ENCODE measurements at regions not wholly inside any gene's neighbourhood (a gene's known extent, or its start where the extent isn't known, plus 50 kb on each side); places are given as distances from the start of the nearest gene placed in this dataset.
"Not testable (repeated sequence)": the region's sequence is repeated elsewhere in the genome, so short reads cannot be mapped to it uniquely, and the experiment has no call there.

DNA sequence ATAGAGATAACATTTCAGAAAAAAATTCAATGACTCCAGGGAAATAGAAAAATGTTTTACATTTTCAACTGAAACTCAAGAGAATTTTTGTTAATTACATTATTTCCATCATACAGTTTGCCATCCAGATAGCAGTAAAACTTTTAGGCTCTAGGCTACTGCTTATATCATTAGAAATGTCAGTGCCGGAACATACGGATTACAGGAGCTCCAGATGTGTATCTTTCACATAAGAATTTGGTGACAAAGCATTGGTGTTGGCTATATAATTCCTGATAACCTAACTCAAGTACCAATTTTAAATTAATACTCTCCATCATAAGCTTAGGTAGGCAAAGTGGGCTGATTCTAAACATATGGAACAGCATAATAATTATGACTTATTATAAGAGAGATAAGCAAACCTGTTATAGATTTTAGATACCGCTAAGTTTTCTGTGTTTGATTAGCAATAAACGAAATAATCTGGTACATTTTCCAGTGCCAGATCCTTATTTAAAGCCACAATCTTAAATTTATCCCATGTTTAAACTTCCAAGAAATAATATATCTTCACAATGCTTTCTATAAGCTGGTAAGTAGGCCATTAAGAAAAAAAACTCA lies 637.9 kb downstream of the NXPH1 start:
- no peaks in the 10 kb centered on the region for H3K4me1 ChIP-seq (ENCODE audit: low read depth)
- no peak for DNase-seq
- ATAC-seq = no peak
- intact Hi-C loops (cut with DNase I, micrococcal nuclease) = no loop called here
- TF ChIP-seq, protein P1, sequence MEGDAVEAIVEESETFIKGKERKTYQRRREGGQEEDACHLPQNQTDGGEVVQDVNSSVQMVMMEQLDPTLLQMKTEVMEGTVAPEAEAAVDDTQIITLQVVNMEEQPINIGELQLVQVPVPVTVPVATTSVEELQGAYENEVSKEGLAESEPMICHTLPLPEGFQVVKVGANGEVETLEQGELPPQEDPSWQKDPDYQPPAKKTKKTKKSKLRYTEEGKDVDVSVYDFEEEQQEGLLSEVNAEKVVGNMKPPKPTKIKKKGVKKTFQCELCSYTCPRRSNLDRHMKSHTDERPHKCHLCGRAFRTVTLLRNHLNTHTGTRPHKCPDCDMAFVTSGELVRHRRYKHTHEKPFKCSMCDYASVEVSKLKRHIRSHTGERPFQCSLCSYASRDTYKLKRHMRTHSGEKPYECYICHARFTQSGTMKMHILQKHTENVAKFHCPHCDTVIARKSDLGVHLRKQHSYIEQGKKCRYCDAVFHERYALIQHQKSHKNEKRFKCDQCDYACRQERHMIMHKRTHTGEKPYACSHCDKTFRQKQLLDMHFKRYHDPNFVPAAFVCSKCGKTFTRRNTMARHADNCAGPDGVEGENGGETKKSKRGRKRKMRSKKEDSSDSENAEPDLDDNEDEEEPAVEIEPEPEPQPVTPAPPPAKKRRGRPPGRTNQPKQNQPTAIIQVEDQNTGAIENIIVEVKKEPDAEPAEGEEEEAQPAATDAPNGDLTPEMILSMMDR (IDR thresholded peaks at IDR 0.05) = no peak
- H3K36me3 ChIP-seq (ENCODE audit: low read depth) = no peaks in the 10 kb centered on the region
- H3K4me3 ChIP-seq = no peak overlapping the region
- H3K9me3 ChIP-seq = peaks cover 49% of the 10 kb centered on the region

DNA sequence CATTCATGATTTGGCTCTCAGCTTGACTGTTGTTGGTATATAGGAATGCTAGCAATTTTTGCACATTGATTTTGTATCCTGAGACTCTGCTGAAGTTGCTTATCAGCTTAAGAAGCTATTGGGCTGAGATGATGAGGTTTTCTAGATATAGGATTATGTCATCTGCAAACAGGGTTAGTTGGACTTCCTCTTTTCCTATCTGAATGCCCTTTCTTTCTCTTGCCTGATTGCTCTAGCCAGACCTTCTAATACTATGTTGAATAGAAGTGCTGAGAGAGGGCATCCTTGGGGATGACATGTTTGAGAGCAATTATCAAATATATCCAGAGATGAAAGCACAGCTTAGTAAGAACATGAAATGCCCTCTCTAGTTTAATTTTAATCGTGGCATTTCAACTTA lies 642.4 kb downstream of the NXPH1 start:
- H3K4me1 ChIP-seq (ENCODE audit: low read depth); intact Hi-C loops (cut with DNase I, micrococcal nuclease); H3K36me3 ChIP-seq (ENCODE audit: low read depth); DNase-seq; ATAC-seq; H3K4me3 ChIP-seq: not testable (repeated sequence)
- peaks cover 43% of the 10 kb centered on the region for H3K9me3 ChIP-seq

DNA sequence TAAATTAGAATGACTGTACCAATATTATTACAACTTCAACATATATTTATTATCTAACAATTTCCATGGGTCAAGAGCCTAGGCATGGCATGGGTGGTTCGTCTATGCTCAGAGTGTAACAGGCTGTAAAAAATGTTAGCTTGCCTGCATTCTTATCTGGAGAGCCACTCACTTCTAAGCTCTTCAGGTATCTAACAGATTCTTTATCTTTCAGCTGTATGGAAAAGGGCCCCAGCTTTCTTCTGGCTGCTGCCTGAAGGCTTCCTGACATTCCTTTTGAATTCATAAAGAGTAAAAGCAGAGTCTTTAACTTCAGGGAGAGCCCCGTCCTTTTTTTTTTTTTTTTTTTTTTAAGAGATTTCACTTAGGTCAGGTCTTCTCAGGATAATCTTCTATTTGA lies 648.8 kb downstream of the NXPH1 start:
- H3K4me1 ChIP-seq (ENCODE audit: low read depth) = no peaks in the 10 kb centered on the region
- intact Hi-C loops (cut with DNase I, micrococcal nuclease) = no loop called here
- no peak for ATAC-seq
- H3K9me3 ChIP-seq = peaks cover 19% of the 10 kb centered on the region
- no peak for DNase-seq
- H3K4me3 ChIP-seq = no peak overlapping the region
- no peaks in the 10 kb centered on the region for H3K36me3 ChIP-seq (ENCODE audit: low read depth)
- TF ChIP-seq, protein P1 (IDR thresholded peaks at IDR 0.05) = no peak

DNA sequence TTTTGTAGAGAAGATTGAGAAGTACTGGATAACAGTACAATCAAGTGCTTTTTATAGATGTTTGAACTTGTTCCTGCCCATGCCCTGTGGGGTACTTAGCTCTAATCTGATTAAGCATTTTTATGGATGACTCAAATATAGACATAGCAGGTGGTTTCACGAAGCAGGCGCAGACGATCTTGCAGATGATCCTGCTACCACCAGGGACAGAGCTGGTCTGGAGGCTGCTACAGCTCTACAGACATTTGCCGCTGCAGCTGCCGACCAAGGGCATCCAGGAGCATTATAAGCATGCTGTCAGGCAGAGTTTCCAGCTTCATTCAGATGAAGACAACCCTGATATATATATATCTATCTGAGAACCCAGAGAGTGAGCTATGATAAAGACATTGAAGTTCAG lies 650.4 kb downstream of the NXPH1 start:
- no peak for DNase-seq
- ATAC-seq = no peak
- Histone ChIP-seq H3K4me1 (ENCODE audit: low read depth) (no peaks in the 10 kb centered on the region), H3K36me3 (ENCODE audit: low read depth) (no peaks in the 10 kb centered on the region), H3K4me3 (no peak overlapping the region), H3K9me3 (peaks cover 17% of the 10 kb centered on the region)
- TF ChIP-seq, protein P1 (IDR thresholded peaks at IDR 0.05) = no peak
- intact Hi-C loops (cut with DNase I, micrococcal nuclease) = no loop called here

DNA sequence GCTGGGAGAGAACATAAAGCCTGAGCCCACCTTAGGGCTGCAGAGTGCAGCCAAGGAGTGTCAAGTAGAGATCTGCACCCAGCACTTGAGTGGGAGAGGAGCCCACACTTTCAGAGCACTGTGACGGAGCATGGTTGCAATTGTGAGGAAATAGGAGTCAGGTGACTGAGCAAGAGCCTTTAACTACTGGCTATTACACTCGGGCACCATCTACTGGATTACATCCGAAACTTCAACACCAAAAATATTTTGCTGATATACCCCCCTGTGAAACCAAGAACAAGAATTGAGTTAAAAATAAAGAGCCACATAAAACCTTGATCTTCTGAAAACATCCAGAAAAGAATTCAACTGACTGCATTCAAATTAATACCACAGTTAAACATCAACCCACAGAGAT lies 657.9 kb downstream of the NXPH1 start:
- Histone ChIP-seq H3K36me3 (ENCODE audit: low read depth) (no peaks in the 10 kb centered on the region), H3K4me3 (no peak overlapping the region), H3K4me1 (ENCODE audit: low read depth) (no peaks in the 10 kb centered on the region), H3K9me3 (peaks cover 45% of the 10 kb centered on the region)
- TF ChIP-seq, protein P1 (IDR thresholded peaks at IDR 0.05) = no peak
- ATAC-seq (no peak), DNase-seq (no peak)
- intact Hi-C loops (cut with DNase I, micrococcal nuclease) = no loop called here

DNA sequence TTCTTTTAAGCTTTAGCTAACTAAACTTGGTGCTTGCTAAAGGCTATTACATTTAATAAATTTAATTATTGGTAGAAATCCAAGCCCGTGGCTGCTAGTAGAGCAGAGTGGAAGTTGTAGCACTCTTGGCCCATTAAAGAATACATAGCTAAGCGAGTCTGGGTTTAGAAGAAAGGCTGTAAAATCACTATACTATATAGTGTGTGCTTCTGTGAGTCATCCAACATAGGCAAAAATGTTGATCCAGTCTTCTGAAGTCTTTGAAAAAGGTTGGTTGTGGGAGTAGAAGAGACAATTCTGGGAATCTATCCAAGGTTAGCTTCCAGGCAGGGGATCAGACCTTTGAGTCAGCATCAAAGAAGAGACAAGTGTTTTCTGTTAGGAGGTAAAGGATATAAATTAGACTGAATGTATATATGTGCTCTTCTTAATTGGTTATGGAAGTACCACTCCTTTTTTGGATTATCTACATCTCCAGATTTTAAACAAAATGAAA lies 664.2 kb downstream of the NXPH1 start:
- peaks cover 33% of the 10 kb centered on the region for H3K9me3 ChIP-seq
- TF ChIP-seq, protein P1 (IDR thresholded peaks at IDR 0.05) = no peak
- H3K36me3 ChIP-seq (ENCODE audit: low read depth) = no peaks in the 10 kb centered on the region
- ATAC-seq = no peak
- DNase-seq = no peak
- no peaks in the 10 kb centered on the region for H3K4me1 ChIP-seq (ENCODE audit: low read depth)
- H3K4me3 ChIP-seq = no peak overlapping the region
- intact Hi-C loops (cut with DNase I, micrococcal nuclease) = no loop called here
